Coronary artery (tissue), 2 donors: ENCODE measurements at regions not wholly inside any gene's neighbourhood (a gene's known extent, or its start where the extent isn't known, plus 50 kb on each side); places are given as distances from the start of the nearest gene placed in this dataset.
"Not testable (repeated sequence)": the region's sequence is repeated elsewhere in the genome, so short reads cannot be mapped to it uniquely, and the experiment has no call there.

Experiments used
- DNase-seq: peaks from one replicate; pipeline ENCODE4 v3.0.0-alpha.2; 2017; ENCODE audit warnings: low spot score
- H3K27ac ChIP-seq, 2 donors: fragments of 200-600 bp; sonication (generic); one replicate each; pipeline ENCODE4 v1.5.1; 2016 to 2019
- H3K4me3 ChIP-seq: fragments of 200-600 bp; sonication (generic); 2 replicates; pipeline ENCODE4 v1.5.1; 2016; ENCODE audit warnings: mild to moderate bottlenecking, moderate library complexity
- CTCF ChIP-seq: fragments of 200-600 bp; sonication (generic); IDR thresholded peaks from one replicate; pipeline ENCODE4 v1.5.1; 2019; ENCODE audit warnings: antibody characterized with exemption

GRCh38 chr4:78704981-78705683, 71.0 kb upstream of the BMP2K start:
- no peak for TF ChIP-seq CTCF
- DNase-seq: no peak
- no peak overlapping the region for H3K4me3 ChIP-seq
- no peak overlapping the region for H3K27ac ChIP-seq

GRCh38 chr4:78706302-78706701, 69.8 kb upstream of the BMP2K start:
- TF ChIP-seq CTCF: no peak
- Histone ChIP-seq H3K27ac (no peak overlapping the region), H3K4me3 (no peak overlapping the region)
- DNase-seq: no peak

- no peak for TF ChIP-seq CTCF
- Histone ChIP-seq H3K4me3 (no peak overlapping the region), H3K27ac (no peak overlapping the region)
- no peak for DNase-seq
Measured at GRCh38 chr4:78707268-78707667, 68.9 kb upstream of the BMP2K start.

GRCh38 chr4:78707793-78708192, 68.4 kb upstream of the BMP2K start:
- no peak overlapping the region for H3K4me3 ChIP-seq
- no peak for DNase-seq
- no peak for TF ChIP-seq CTCF
- no peak overlapping the region for H3K27ac ChIP-seq

GRCh38 chr4:78710536-78710935, 65.6 kb upstream of the BMP2K start:
- DNase-seq: no peak
- Histone ChIP-seq H3K27ac (no peak overlapping the region), H3K4me3 (no peak overlapping the region)
- no peak for TF ChIP-seq CTCF

- H3K27ac ChIP-seq: no peak overlapping the region
- TF ChIP-seq CTCF: no peak
- DNase-seq: no peak
- no peak overlapping the region for H3K4me3 ChIP-seq
Measured at GRCh38 chr4:78711676-78712075, 64.5 kb upstream of the BMP2K start.

GRCh38 chr4:78714598-78714997, 61.6 kb upstream of the BMP2K start:
- H3K27ac ChIP-seq, H3K4me3 ChIP-seq, DNase-seq: not testable (repeated sequence)

- not testable (repeated sequence) for DNase-seq, H3K4me3 ChIP-seq, H3K27ac ChIP-seq
Measured at GRCh38 chr4:78715372-78715771, 60.8 kb upstream of the BMP2K start.

- H3K27ac ChIP-seq, DNase-seq, H3K4me3 ChIP-seq: not testable (repeated sequence)
Measured at GRCh38 chr4:78717712-78718111, 58.4 kb upstream of the BMP2K start.
